GM23248 (cell line): ENCODE measurements at regions not wholly inside any gene's neighbourhood (a gene's known extent, or its start where the extent isn't known, plus 50 kb on each side); places are given as distances from the start of the nearest gene placed in this dataset.

Source experiments
- DNase-seq: peaks from one replicate; pipeline ENCODE4 v3.0.0-alpha.2; 2015
- H2AFZ ChIP-seq: fragments of 200-600 bp; sonication (generic); 2 replicates; pipeline ENCODE4 v1.6.1; 2016; ENCODE audit warnings: antibody characterized with exemption
- H3F3A ChIP-seq: fragments of 200-600 bp; sonication (generic); 2 replicates; pipeline ENCODE4 v1.6.1; 2016; ENCODE audit warnings: mild to moderate bottlenecking, antibody characterized with exemption, mixed run types; ENCODE audit not compliant: insufficient read depth
- H3K27ac ChIP-seq: fragments of 200-600 bp; sonication (generic); 2 replicates; pipeline ENCODE4 v1.5.1; 2016; ENCODE audit warnings: mild to moderate bottlenecking
- H3K27me3 ChIP-seq: fragments of 200-600 bp; sonication (generic); replicated peaks from 2 replicates; pipeline ENCODE4 v1.6.1; 2016; ENCODE audit warnings: mild to moderate bottlenecking; ENCODE audit not compliant: insufficient read depth
- H3K36me3 ChIP-seq: fragments of 200-600 bp; sonication (generic); 2 replicates; pipeline ENCODE4 v1.6.1; 2016; ENCODE audit warnings: low read depth, mild to moderate bottlenecking
- H3K4me1 ChIP-seq: fragments of 200-600 bp; sonication (generic); 2 replicates; pipeline ENCODE4 v1.6.1; 2016; ENCODE audit warnings: mild to moderate bottlenecking; ENCODE audit not compliant: insufficient read depth
- H3K4me2 ChIP-seq: fragments of 200-600 bp; sonication (generic); one replicate; pipeline ENCODE4 v1.6.1; 2016; ENCODE audit warnings: mild to moderate bottlenecking; ENCODE audit not compliant: unreplicated experiment
- H3K4me3 ChIP-seq: fragments of 200-600 bp; sonication (generic); 2 replicates; pipeline ENCODE4 v1.5.1; 2016; ENCODE audit warnings: mild to moderate bottlenecking
- H3K79me2 ChIP-seq: fragments of 200-600 bp; sonication (generic); 2 replicates; pipeline ENCODE4 v1.6.1; 2016; ENCODE audit warnings: mild to moderate bottlenecking; ENCODE audit not compliant: insufficient read depth
- H3K9ac ChIP-seq: fragments of 200-600 bp; sonication (generic); 2 replicates; pipeline ENCODE4 v1.6.1; 2016; ENCODE audit warnings: mild to moderate bottlenecking
- H3K9me2 ChIP-seq: fragments of 200-600 bp; sonication (generic); 2 replicates; pipeline ENCODE4 v1.6.1; 2016; ENCODE audit warnings: mixed run types, mild to moderate bottlenecking, moderate library complexity; ENCODE audit not compliant: insufficient read depth
- H3K9me3 ChIP-seq: fragments of 200-600 bp; sonication (generic); one replicate; pipeline ENCODE4 v1.6.1; 2017; ENCODE audit warnings: low read depth
- H4K20me1 ChIP-seq: fragments of 200-600 bp; sonication (generic); 2 replicates; pipeline ENCODE4 v1.6.0; 2016; ENCODE audit not compliant: insufficient read depth
- EZH2 ChIP-seq: fragments of 200-600 bp; sonication (generic); IDR thresholded peaks from 2 replicates; pipeline ENCODE4 v1.6.1; 2018; ENCODE audit warnings: antibody characterized with exemption, mild to moderate bottlenecking; ENCODE audit not compliant: insufficient read depth, poor library complexity, severe bottlenecking
- EZH2phosphoT487 ChIP-seq: fragments of 200-600 bp; sonication (generic); IDR thresholded peaks from 2 replicates; pipeline ENCODE4 v1.6.1; 2018; ENCODE audit warnings: antibody characterized with exemption, moderate library complexity, mild to moderate bottlenecking, low read depth; ENCODE audit not compliant: insufficient read depth
- WGBS, 2 experiments: methylation state at CpG; one replicate each; pipeline ENCODE4 v1.1.6; 2015 to 2017; ENCODE audit warnings: low lambda C conversion rate in 2 of 2, low coverage in 1 of 2; ENCODE audit errors: missing lambda C conversion rate in 2 of 2; 5-methylcytosine and 5-hydroxymethylcytosine counted together
- in situ Hi-C: fragments of 300-500 bp; cut with MboI; formaldehyde crosslinking; loops from 2 replicates; pipeline ENCODE4 v1.15.0; 2020

GRCh38 chr9:14399756-14400657 is 86.1 kb upstream of the NFIB start:
- H3K9me3 ChIP-seq: no peaks in the 10 kb centered on the region
- no peak overlapping the region for H3K9ac ChIP-seq
- H3K4me1 ChIP-seq: peaks cover 16% of the 10 kb centered on the region
- H3K27me3 ChIP-seq: peaks cover 66% of the 10 kb centered on the region
- no peaks in the 10 kb centered on the region for H3K9me2 ChIP-seq
- WGBS, 2 experiments: 20 to 23% methylated on average over 5 of the region's 5 CpGs
- no peak overlapping the region for H3K27ac ChIP-seq
- H3F3A ChIP-seq: peaks cover 11% of the 10 kb centered on the region; the same call in 1 of the 2 replicates
- H3K4me3 ChIP-seq: peak overlapping the region; percentile 59
- in situ Hi-C loops: no loop called here
- no peaks in the 10 kb centered on the region for H4K20me1 ChIP-seq
- no peaks in the 10 kb centered on the region for H3K36me3 ChIP-seq
- peak overlapping the region; percentile 22; the same call in 1 of the 2 replicates for H2AFZ ChIP-seq
- DNase-seq: no peak
- TF ChIP-seq EZH2 (no peak), EZH2phosphoT487 (no peak)
- no peaks in the 10 kb centered on the region for H3K79me2 ChIP-seq
- peak overlapping the region; percentile 50 for H3K4me2 ChIP-seq

DNA sequence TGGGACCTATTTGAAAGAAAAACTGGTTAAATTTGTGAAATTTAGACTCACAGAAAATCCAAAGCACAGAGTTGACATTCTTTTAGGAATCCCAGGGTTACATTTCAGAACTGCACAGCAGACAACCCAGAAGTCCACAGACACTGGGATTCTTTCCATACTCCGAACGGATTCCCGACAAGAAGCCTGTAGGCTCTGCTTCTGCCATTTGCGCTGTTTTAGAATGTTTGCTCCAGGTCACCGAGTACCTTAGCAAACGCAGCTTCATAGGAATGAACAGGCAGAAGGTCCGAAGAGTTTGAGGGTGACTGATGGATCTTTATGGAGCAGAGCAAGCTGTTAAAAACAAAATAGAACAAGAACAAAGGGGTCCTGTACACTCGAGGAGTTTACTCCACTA is 84.5 kb upstream of the NFIB start:
- no peaks in the 10 kb centered on the region for H3K9me2 ChIP-seq
- no peak for DNase-seq
- H2AFZ ChIP-seq: no peak overlapping the region
- in situ Hi-C loops: no loop called here
- peaks cover 16% of the 10 kb centered on the region for H3K4me1 ChIP-seq
- WGBS, 2 experiments: 88 to 94% methylated on average over 8 of the region's 8 CpGs
- no peak overlapping the region for H3K9ac ChIP-seq
- H3K79me2 ChIP-seq: no peaks in the 10 kb centered on the region
- H3K27me3 ChIP-seq: peaks cover 54% of the 10 kb centered on the region
- peaks cover 11% of the 10 kb centered on the region; the same call in 1 of the 2 replicates for H3F3A ChIP-seq
- no peak overlapping the region for H3K27ac ChIP-seq
- no peaks in the 10 kb centered on the region for H3K36me3 ChIP-seq
- no peak overlapping the region for H3K4me3 ChIP-seq
- no peaks in the 10 kb centered on the region for H4K20me1 ChIP-seq
- no peak for TF ChIP-seq EZH2
- TF ChIP-seq EZH2phosphoT487: no peak
- H3K4me2 ChIP-seq: no peak overlapping the region
- H3K9me3 ChIP-seq: no peaks in the 10 kb centered on the region

DNA sequence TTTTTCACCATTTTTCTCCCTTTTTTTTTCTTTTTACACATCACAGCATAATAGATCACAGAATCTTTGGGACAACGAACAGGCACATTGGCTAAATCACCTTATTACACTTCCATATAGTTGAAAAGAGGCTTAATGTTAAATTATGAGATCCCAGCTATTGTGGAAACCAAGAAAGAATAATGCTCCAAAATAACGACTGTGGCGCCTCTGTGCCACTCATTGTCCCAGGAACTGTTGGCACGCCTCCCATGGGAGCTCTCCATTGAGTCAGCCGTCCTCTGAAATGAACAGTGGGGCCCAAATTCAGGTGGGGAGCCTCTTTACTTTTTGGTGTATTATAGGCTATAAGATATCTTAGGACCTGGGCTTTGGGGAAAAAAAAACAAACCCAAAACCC is 82.2 kb upstream of the NFIB start:
- Histone ChIP-seq H2AFZ (no peak overlapping the region), H3K4me1 (peaks cover 16% of the 10 kb centered on the region), H3K4me2 (no peak overlapping the region), H3K4me3 (no peak overlapping the region), H4K20me1 (no peaks in the 10 kb centered on the region), H3F3A (peaks cover 11% of the 10 kb centered on the region; the same call in 1 of the 2 replicates), H3K27ac (no peak overlapping the region), H3K9ac (no peak overlapping the region), H3K9me3 (no peaks in the 10 kb centered on the region), H3K27me3 (peaks cover 40% of the 10 kb centered on the region), H3K36me3 (no peaks in the 10 kb centered on the region), H3K9me2 (no peaks in the 10 kb centered on the region), H3K79me2 (no peaks in the 10 kb centered on the region)
- 76 to 87% methylated on average over 5 of the region's 5 CpGs for WGBS, 2 experiments
- in situ Hi-C loops: no loop called here
- no peak for DNase-seq
- TF ChIP-seq EZH2phosphoT487 (no peak), EZH2 (no peak)

GRCh38 chr9:14395317-14396082 is 81.6 kb upstream of the NFIB start:
- Histone ChIP-seq H3K9me2 (no peaks in the 10 kb centered on the region), H3K4me2 (no peak overlapping the region), H3K27ac (no peak overlapping the region), H3K36me3 (no peaks in the 10 kb centered on the region), H4K20me1 (no peaks in the 10 kb centered on the region), H2AFZ (no peak overlapping the region), H3K4me3 (no peak overlapping the region), H3F3A (peaks cover 10% of the 10 kb centered on the region; the same call in 1 of the 2 replicates), H3K9me3 (no peaks in the 10 kb centered on the region), H3K4me1 (peaks cover 11% of the 10 kb centered on the region), H3K27me3 (peaks cover 44% of the 10 kb centered on the region), H3K9ac (no peak overlapping the region), H3K79me2 (no peaks in the 10 kb centered on the region)
- DNase-seq: no peak
- 73 to 74% methylated on average over 11 of the region's 11 CpGs for WGBS, 2 experiments
- TF ChIP-seq EZH2 (no peak), EZH2phosphoT487 (no peak)
- in situ Hi-C loops: no loop called here
